CD14-positive monocyte (primary cell): ENCODE measurements at regions not wholly inside any gene's neighbourhood (a gene's known extent, or its start where the extent isn't known, plus 50 kb on each side); places are given as distances from the start of the nearest gene placed in this dataset.

ENCODE experiments used
- DNase-seq, 3 donors: peaks; one replicate each; pipeline ENCODE4 v3.0.0-alpha.2; 2011 to 2022
- H2AFZ ChIP-seq: 2 replicates; pipeline ENCODE4 v1.6.0; 2012; ENCODE audit warnings: mild to moderate bottlenecking, low read depth, low read length, inconsistent platforms; ENCODE audit not compliant: insufficient read depth, poor library complexity, severe bottlenecking
- H3K27ac ChIP-seq, 2 donors: 1 replicate in 1 of 2; 2 replicates in 1 of 2; pipeline ENCODE4 v1.5.1; 2012 to 2013; ENCODE audit warnings: low read length in 2 of 2, control low read depth in 1 of 2, inconsistent platforms in 1 of 2, low read depth in 1 of 2, mild to moderate bottlenecking in 1 of 2
- H3K27me3 ChIP-seq, 2 donors: one replicate each; pipeline versions ENCODE4 v1.6.0 to v1.6.1; 2011 to 2013; ENCODE audit warnings: low read length in 2 of 2; ENCODE audit not compliant: control insufficient read depth in 2 of 2, insufficient read depth in 2 of 2
- H3K36me3 ChIP-seq, 2 donors: replicated peaks in 1 of 2; 1 replicate in 1 of 2; 2 replicates in 1 of 2; pipeline versions ENCODE4 v1.5.1 to v1.6.1; 2012 to 2013; ENCODE audit warnings: low read length in 2 of 2, control low read depth in 1 of 2, inconsistent platforms in 1 of 2, mild to moderate bottlenecking in 1 of 2; ENCODE audit not compliant: insufficient read depth in 2 of 2, control insufficient read depth in 1 of 2
- H3K4me1 ChIP-seq, 2 donors: 1 replicate in 1 of 2; 2 replicates in 1 of 2; pipeline versions ENCODE4 v1.5.1 to v1.6.1; 2012 to 2013; ENCODE audit warnings: low read length in 2 of 2, control low read depth in 1 of 2, inconsistent platforms in 1 of 2, mild to moderate bottlenecking in 1 of 2, moderate library complexity in 1 of 2; ENCODE audit not compliant: insufficient read depth in 2 of 2, control insufficient read depth in 1 of 2
- H3K4me2 ChIP-seq: replicated peaks from 2 replicates; pipeline ENCODE3; 2012; ENCODE audit warnings: low read length, moderate library complexity, mild to moderate bottlenecking; ENCODE audit not compliant: poor library complexity, severe bottlenecking; ENCODE audit errors: extremely low read depth
- H3K4me3 ChIP-seq, 3 experiments: fragments of 200-600 bp in 1 of 3; sonication (generic) in 1 of 3; replicated peaks in 1 of 3; 1 replicate in 2 of 3; 2 replicates in 1 of 3; pipeline ENCODE4 v1.5.1; 2011 to 2013; ENCODE audit warnings: low read length in 3 of 3, mild to moderate bottlenecking in 3 of 3, control low read depth in 2 of 3, low read depth in 2 of 3, inconsistent platforms in 1 of 3, moderate library complexity in 1 of 3
- H3K79me2 ChIP-seq: 2 replicates; pipeline ENCODE4 v1.6.0; 2012; ENCODE audit warnings: mild to moderate bottlenecking, control low read depth, inconsistent platforms, low read length, moderate library complexity; ENCODE audit not compliant: insufficient read depth
- H3K9ac ChIP-seq: 2 replicates; pipeline ENCODE4 v1.6.0; 2017; ENCODE audit warnings: low read length, mild to moderate bottlenecking; ENCODE audit not compliant: insufficient read depth, poor library complexity, severe bottlenecking
- H3K9me3 ChIP-seq, 2 donors: replicated peaks in 1 of 2; 1 replicate in 1 of 2; 2 replicates in 1 of 2; pipeline versions ENCODE4 v1.5.1 to v1.6.1; 2012 to 2013; ENCODE audit warnings: low read length in 2 of 2, control low read depth in 1 of 2; ENCODE audit not compliant: control insufficient read depth in 1 of 2, insufficient read depth in 1 of 2
- H4K20me1 ChIP-seq: 2 replicates; pipeline ENCODE4 v1.6.0; 2012; ENCODE audit warnings: mild to moderate bottlenecking, low read length, control low read depth, moderate library complexity; ENCODE audit not compliant: insufficient read depth
- H3K27ac Mint-ChIP-seq, 7 donors: one replicate each; pipeline ENCODE4 v1.8.0; 2020; ENCODE audit warnings: mild to moderate bottlenecking in 7 of 7, mixed read lengths in 7 of 7, moderate library complexity in 6 of 7, inconsistent platforms in 2 of 7
- H3K27me3 Mint-ChIP-seq, 3 donors: one replicate each; pipeline ENCODE4 v1.8.0; 2021 to 2022; ENCODE audit warnings: low read depth in 3 of 3, mild to moderate bottlenecking in 3 of 3, mixed read lengths in 3 of 3, moderate library complexity in 3 of 3, inconsistent platforms in 1 of 3
- H3K36me3 Mint-ChIP-seq, 2 donors: one replicate each; pipeline ENCODE4 v1.8.0; 2020; ENCODE audit warnings: mixed read lengths in 2 of 2, inconsistent platforms in 1 of 2, mild to moderate bottlenecking in 1 of 2
- H3K4me1 Mint-ChIP-seq: one replicate; pipeline ENCODE4 v1.8.0; 2020; ENCODE audit warnings: mild to moderate bottlenecking, mixed read lengths
- H3K4me3 Mint-ChIP-seq, 2 donors: one replicate each; pipeline ENCODE4 v1.8.0; 2020; ENCODE audit warnings: mild to moderate bottlenecking in 2 of 2, mixed read lengths in 2 of 2, moderate library complexity in 1 of 2
- H3K9me3 Mint-ChIP-seq, 7 donors: one replicate each; pipeline ENCODE4 v1.8.0; 2020 to 2022; ENCODE audit warnings: mixed read lengths in 7 of 7, mild to moderate bottlenecking in 6 of 7, moderate library complexity in 6 of 7, inconsistent platforms in 2 of 7
- CTCF ChIP-seq: fragments of 200-600 bp; IDR thresholded peaks from one replicate; pipeline ENCODE4 v1.8.0; 2022; ENCODE audit warnings: antibody characterized with exemption, mild to moderate bottlenecking
- WGBS: methylation state at CpG from one replicate; pipeline ENCODE4 v1.1.5; 2013; ENCODE audit warnings: missing lambda C conversion rate; ENCODE audit not compliant: insufficient coverage; 5-methylcytosine and 5-hydroxymethylcytosine counted together
- intact Hi-C, 2 donors: fragments of 100-400 bp; cut with micrococcal nuclease; formaldehyde crosslinking; loops; one replicate each; pipeline versions ENCODE4 v1.15.0 to v1.15.1; 2023

DNA sequence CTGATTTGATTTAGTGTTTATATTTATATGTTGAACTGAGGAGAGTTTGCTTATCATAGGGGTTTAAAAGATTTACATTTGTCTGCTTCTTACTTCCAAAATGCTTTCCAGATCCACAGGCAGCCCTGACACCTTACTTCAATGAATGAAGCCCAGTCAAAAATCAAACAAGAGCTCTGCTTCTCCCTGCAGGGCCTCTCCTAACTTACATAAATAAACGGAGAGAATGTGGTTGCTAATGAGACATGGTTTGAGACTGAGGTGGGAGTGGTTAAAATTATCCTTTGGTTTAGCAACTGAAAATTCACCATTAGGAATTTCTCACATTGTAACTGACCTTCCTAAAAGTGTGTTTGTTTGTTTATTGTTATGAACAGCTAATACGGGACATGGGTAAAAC, 612.3 kb upstream of the FANCL start:
- no peaks in the 10 kb centered on the region for H3K36me3 ChIP-seq
- no peak overlapping the region for H3K9ac ChIP-seq
- Mint-ChIP-seq H3K36me3 (no peaks in the 10 kb centered on the region), H3K9me3 (peaks cover 0 to 3% (median 2%) of the 10 kb centered on the region in 7 donors), H3K27ac (no peak overlapping the region), H3K27me3 (no peaks in the 10 kb centered on the region), H3K4me3 (no peak overlapping the region), H3K4me1 (no peaks in the 10 kb centered on the region)
- WGBS, result no CpG with 5 or more reads among the region's 2 CpGs
- no peak overlapping the region for H2AFZ ChIP-seq
- no peak overlapping the region for H3K4me2 ChIP-seq
- intact Hi-C loops, result no loop called here
- H3K79me2 ChIP-seq, result no peaks in the 10 kb centered on the region
- no peaks in the 10 kb centered on the region for H3K4me1 ChIP-seq
- no peak for DNase-seq
- H3K9me3 ChIP-seq, result peaks cover 0 to 4% of the 10 kb centered on the region in 2 donors
- no peaks in the 10 kb centered on the region for H4K20me1 ChIP-seq
- no peak for TF ChIP-seq CTCF
- no peaks in the 10 kb centered on the region for H3K27me3 ChIP-seq
- H3K27ac ChIP-seq, result no peak overlapping the region
- no peak overlapping the region for H3K4me3 ChIP-seq

DNA sequence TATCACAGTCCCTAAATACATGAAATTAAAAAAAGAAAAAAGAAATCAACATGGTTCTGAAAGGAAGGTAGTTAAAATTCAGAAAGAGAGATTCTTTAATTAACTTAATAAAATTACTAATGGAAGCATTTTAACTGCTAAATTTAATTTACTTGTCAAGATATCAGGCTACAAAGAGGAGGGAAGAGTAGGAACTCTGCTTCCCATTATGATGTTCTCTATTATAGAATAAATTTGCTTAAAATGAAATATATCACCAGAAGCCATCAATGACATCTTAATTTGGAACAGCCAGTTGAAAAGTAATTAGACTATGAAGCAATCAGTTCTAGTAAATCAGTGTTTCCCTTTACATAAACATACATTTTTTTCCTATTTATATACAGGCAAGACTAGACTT, 611.8 kb upstream of the FANCL start:
- no peaks in the 10 kb centered on the region for H3K4me1 Mint-ChIP-seq
- DNase-seq, result no peak
- no peak overlapping the region for H3K27ac ChIP-seq
- no peaks in the 10 kb centered on the region for H3K79me2 ChIP-seq
- no peaks in the 10 kb centered on the region for H4K20me1 ChIP-seq
- intact Hi-C loops, result no loop called here
- no peak overlapping the region for H3K4me2 ChIP-seq
- H3K9ac ChIP-seq, result no peak overlapping the region
- no peaks in the 10 kb centered on the region for H3K27me3 ChIP-seq
- H3K36me3 Mint-ChIP-seq, result no peaks in the 10 kb centered on the region
- no peak overlapping the region for H3K4me3 Mint-ChIP-seq
- no peak overlapping the region for H3K27ac Mint-ChIP-seq
- H3K4me3 ChIP-seq, result no peak overlapping the region
- no peaks in the 10 kb centered on the region for H3K4me1 ChIP-seq
- no peak for TF ChIP-seq CTCF
- peaks cover 0 to 4% of the 10 kb centered on the region in 2 donors for H3K9me3 ChIP-seq
- no peaks in the 10 kb centered on the region for H3K27me3 Mint-ChIP-seq
- H2AFZ ChIP-seq, result no peak overlapping the region
- H3K36me3 ChIP-seq, result no peaks in the 10 kb centered on the region
- peaks cover 0 to 3% (median 2%) of the 10 kb centered on the region in 7 donors for H3K9me3 Mint-ChIP-seq
